HG02678 (cell line): ENCODE measurements at regions not wholly inside any gene's neighbourhood (a gene's known extent, or its start where the extent isn't known, plus 50 kb on each side); places are given as distances from the start of the nearest gene placed in this dataset.
"Not testable (repeated sequence)": the region's sequence is repeated elsewhere in the genome, so short reads cannot be mapped to it uniquely, and the experiment has no call there.

Experiments
- ATAC-seq: cut with Tn5 transposase; IDR thresholded peaks from one replicate; pipeline ENCODE4 v1.9.1; 2021; ENCODE audit warnings: mild to moderate bottlenecking, moderate library complexity; ENCODE audit not compliant: unreplicated experiment

DNA sequence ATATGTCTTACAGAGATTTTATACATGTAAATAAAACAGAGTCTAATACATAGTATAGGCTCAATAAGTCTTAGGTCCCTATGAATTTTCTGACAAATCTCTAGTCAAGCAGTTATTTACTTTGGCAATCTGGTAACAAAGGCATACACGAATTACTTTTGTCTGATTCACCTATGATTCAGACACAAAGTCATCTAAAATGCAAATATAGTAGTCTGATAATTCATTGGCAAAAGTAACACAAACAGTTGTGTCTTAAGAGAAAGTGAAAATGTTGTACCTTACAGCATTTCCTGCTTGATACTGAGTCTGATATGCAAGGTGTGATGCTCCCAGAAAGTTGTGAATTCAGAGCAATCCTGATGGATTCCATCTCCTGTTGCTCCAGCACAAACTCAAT, 209.4 kb upstream of the PRSS1 start:
- no peak for ATAC-seq

DNA sequence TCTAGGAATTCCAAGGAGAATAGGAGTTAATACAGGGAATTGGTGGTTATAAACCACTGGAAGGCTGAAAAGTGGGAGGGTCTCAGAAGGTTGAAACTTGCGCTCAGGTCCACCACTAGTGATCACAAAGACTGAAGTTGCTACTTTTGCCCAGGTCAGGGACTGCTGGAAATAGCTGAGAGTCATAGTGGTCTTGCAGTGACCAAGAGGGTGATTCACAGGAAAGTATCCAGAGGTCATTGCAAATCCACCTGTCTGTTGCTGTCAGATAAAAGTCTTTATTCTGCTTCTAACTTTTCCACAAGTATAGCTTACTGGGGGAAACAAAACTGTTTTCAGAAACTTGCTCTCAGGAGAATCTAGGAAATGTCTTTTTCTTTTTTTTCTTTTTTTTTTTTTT, 211.5 kb upstream of the PRSS1 start:
- no peak for ATAC-seq

DNA sequence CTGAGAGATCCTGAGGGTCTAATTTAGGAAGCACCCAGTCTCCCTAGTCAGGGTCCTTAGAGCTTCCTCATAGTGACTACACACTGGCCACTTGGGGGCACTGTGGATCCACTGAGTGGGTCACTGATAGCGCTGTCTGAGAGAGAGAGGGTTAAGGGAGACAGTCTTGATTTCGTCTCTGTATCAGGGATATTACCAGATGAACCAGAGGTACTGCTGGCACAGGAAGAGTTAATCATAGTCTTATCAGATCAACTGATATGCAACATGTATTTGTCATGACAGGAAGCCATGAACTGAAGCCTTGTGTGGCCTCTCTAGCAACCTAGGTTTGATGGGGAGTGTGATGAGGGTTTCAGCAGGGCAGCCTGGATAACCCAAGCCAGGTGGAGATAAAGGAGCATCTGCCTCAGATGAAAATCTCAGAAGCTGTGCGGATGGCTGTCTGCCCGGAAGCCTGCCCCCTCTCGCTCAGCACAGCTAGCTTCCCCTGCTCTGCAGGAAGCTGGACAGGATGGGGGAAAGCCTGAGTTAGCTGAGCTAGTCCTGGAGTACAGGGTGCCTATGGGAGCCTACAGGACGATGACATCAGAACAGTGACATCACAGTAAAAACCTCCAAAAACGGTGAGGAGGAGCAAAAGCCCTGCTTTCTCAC, 214.0 kb upstream of the PRSS1 start:
- ATAC-seq, result peak; percentile 95

DNA sequence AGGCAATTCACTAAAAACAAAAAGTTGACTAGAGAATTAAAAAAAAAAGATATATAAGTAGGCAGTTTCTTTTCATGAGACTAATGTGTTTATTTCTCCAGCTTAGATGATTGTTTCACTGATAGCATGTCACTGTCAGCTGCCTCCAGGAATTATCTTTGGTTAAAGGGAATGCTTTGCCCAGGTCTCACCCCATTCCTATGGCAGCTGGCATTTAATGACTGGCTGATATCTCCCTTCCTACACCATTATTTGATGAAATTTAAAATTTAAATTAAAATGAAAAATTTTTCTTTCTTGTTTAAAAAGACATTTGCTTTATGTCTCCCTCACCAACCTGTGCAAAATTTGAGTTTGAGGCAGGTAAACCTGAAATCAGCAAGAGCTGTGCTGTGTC, 214.5 kb upstream of the PRSS1 start:
- ATAC-seq, result no peak

DNA sequence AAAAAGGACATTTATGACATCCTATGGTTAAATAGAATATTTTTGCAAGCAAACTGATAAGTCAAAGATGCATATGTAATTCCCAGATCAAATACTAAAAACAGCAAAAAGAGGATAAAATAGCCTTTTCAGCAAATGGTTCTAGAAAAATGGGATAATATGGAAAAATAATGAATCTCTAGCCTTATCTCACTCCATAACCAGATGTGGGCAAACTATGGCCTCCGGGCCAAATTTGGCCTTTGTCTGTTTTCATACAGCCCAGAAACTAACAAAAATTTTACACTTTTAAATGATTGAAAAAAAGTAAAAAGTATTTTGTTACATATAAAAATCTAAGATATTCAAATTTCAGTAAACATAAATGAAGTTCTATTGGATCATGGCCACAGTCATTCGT, 215.4 kb upstream of the PRSS1 start:
- no peak for ATAC-seq

DNA sequence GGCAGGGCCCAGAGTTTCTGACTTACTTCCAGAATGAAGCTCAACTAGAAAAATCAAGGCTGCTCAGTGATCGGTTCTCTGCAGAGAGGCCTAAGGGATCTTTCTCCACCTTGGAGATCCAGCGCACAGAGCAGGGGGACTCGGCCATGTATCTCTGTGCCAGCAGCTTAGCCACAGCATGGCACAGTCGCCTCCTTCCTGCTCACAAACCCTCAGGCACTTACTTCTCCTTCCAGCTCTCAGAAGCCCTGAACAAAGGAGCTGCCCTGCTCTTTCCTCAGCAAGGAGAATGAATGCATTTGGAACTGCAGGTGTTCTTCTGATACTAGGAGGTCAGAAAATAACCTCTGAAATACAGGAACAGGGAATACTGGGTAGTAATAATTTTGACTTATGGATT, 219.7 kb upstream of the PRSS1 start:
- no peak for ATAC-seq

DNA sequence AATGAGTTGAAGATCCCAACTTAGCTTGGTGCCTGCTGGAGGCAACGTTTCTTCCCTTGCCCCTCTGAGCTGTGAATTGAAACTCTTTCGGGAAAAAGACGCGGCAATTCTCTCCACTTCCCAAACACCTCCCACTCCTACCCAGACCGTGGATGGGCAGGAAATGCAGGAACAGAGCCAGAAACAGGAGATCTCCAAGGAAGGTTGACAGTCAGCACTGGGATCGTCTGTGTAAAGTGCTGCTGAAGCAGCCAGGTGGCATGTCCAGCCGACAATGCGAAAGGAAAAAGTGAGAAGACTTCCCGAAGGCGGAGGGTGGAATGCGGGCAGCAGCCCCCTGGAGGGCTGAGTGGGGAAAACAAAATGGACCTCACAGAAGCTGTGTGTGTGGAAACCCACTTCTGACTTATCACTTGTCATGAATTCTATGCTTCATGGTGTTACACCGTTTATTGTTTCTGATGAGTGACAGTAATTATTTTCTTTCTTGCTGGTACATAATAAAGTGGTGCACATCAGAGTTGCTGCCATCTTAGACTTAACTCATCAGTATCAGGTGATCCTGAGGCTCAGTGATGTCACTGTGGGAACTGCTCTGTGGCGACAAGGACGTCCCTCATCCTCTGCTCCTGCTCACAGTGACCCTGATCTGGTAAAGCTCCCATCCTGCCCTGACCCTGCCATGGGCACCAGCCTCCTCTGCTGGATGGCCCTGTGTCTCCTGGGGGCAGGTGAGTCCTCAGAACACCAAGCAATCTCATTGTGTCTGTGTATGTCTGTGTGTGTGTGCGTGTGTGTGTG, 220.5 kb upstream of the PRSS1 start:
- ATAC-seq, result no peak

DNA sequence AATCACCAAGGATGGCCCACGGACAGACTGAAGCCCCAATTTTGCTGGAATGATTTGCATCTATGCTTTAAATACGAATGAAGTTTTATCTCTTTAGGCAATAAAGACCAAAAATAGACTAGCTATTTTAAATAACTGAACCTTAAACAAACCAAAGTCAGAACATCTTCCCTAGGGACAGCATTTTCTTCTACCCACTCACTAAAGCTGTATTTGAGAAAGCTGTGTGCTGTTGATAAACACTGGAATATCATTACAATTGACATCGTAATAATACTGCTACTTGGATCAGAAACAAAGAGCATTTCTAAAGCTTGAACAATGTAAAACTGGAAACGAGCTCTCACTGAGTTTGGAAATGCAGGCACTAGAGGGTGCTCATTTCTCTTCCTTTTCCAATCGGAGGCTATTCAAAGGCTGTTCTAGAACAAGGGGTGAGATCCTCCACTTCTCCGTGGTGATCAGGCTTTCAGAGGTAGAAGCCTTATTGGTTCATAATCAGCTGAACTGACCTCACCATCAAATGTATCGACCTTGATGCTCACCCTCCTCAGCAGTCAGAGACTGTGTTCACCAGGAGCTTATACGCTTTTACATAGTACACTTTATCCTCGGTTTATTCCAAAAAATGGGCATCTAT, 225.3 kb upstream of the PRSS1 start:
- no peak for ATAC-seq

DNA sequence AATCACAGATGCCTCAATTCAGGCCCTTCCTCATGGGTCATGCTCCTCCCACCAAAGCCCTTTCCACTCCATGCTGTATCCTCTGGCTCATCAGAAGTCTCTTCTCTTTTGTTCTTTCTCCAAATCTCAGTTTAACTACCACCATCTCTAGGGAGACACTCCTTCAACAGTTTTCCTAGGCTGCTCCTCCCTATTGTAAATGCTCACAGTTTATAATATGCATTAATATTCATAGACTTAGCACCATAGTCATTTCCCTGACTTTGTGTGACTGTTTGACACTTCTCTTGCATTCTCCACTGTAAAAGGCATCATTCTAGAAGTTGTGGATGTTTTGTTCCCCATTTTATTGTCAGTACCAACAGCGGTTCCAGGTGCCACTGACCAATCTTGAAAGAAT, 226.5 kb upstream of the PRSS1 start:
- ATAC-seq, result no peak

DNA sequence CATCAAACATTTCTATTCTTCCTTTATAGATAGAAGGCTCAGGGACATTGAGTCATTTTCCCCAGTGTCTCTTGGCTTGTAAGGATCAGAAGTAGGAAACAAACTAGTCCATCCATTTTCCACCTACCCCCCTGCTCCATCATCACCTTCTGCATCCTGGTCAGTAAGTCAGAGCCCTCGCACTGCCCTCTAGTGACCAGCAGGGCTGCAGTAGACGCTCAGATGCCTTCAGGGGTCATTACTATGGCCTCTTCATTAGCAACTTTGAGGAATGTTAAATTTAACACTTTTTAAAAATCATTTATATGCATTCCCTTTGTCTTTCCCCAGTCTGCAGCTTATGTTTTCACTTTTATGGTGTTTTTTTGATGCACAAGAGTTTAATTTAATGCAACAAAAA, 228.4 kb upstream of the PRSS1 start:
- not testable (repeated sequence) for ATAC-seq

DNA sequence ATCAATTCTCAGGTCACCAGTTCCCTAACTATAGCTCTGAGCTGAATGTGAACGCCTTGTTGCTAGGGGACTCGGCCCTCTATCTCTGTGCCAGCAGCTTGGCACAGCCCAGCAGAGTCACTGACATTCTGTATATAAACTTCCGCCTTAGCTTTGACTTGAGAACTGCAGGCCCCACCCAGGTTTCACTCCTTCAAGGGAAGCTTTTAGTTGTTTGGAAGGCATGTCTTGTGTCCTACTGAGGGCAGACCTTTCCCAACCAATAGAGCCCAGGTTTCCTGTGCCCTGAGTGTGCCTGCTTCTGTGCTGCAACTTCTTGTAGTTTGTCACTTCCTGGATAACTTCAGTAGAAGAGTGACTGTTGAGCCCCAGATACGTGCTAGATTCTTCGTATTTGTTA, 228.8 kb upstream of the PRSS1 start:
- not testable (repeated sequence) for ATAC-seq

DNA sequence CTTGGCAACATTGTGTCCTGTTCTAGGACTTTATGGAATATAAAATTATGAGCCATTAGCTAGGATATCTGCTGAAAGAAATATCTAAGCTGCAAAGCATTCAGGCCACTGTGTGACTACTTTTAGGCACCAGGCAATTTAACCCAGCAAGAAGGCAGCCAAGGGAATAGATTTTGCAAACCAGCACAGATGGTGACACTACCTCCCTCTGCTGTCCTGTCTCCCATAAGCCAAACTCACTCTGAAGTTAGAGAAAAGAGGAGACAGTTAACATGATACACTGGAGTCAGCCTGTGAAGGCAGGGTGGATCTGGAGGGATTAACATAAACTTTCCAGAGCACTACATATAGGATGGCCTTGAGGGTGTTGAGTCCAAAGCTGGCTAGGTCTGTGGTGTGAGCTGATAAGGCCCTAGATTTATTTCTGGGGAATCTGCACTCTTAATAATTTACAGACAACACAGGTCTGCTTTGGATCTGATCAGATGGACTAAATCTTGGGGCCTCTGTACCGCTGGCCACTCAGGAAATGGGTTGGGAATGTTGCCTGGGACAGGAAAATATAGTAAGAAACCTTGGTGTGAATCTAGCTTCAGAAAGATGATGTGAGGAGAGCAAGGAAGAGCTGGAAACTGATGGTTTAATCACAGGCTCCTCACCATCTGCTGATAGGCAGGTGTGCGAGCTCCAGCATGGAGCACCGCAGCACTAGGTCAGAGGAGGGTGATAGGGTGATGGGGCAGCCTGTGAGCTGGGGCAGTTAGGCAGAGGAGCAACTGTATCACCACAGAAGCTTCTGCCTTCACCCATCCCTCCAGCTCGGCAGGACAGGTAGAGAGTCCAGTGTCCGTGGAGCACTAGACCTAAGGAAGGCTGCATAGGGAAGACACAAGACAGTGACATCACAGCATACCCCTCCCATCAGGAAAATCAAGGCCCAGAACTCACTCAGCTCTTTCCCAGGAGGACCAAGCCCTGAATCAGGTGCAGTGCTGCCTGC, 229.9 kb upstream of the PRSS1 start:
- no peak for ATAC-seq

DNA sequence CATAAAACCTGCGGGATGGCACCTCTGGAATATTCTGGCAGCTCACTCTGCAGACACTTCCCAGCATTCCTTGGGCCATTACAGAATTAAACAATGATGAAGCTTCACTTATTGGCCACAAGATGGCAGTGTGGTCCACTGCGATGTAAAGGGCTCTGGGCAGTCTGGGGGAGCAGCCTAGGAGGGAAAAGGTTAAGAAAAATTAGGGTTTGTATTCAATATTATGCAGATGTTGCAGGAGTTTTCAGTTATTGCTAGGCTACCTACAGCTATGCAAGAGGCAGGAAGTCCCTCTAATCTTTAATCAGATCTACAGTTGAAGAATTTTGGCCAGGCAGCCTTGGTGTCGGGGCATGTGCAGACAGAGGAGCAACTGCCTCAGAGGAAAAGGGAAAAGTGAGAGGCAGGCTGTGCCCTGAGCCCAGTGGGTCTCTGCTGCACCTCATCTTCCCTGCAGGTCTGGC, 233.2 kb upstream of the PRSS1 start:
- peak; percentile 92 for ATAC-seq

DNA sequence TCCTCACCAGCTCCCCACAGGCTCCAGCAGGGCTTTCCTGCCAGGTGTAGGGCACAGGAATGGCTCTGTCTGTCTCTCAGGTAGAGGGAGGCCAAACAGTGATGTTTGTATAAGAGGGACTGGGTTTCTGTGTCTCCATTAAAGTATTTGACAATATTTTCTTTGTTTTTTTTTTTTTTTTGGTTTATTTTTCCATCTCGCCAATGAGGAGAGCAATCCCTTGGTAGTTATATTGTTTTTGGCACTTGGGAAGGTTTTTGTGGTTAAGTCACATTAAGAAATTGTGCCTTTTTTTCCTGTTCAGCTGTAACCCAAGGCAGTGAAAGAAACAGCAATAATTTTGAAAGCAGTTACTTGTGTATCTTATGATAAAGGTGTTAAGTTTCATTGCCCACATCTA, 234.6 kb upstream of the PRSS1 start:
- not testable (repeated sequence) for ATAC-seq

DNA sequence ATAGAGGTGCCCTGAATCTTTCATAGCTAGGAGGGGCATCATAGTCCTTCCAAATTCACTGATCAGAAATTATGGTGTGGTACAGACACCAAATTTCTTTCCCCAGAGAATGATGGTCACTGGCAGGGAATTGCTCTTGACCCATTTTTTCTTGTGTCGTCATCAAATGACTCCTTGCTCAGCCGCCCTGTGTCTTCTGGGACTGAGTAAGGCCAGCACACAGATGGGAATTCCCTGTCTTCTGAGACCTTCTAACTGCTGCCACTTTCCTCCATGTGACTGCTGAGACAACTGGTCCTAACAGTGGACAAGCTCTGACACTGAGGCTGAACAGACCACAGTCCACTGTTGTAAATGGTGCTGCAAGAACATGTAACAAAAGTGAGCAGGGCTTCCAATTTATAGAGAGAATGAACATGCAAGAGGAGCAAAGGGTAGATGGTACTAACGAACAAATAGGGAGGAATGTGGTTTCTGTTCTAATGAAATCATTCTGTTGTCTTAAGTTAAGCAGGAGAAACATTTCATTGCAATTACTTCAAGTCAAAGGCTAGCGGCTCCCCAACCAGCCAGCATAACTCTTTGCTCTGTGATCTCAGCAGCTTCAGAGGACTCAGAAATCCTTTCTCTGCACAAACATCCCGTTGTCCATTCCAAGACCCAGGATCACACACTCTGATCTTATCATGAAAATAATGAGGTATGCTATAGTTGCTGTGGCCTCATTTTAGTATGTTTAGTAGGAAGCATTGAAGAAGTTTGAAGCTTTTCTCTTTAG, 235.9 kb upstream of the PRSS1 start:
- ATAC-seq, result no peak

DNA sequence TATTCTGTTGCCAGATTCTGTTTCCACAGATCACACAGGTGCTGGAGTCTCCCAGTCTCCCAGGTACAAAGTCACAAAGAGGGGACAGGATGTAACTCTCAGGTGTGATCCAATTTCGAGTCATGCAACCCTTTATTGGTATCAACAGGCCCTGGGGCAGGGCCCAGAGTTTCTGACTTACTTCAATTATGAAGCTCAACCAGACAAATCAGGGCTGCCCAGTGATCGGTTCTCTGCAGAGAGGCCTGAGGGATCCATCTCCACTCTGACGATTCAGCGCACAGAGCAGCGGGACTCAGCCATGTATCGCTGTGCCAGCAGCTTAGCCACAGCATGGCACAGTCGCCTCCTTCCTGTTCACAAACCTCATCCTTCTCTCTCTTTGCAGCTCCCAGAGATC, 237.5 kb upstream of the PRSS1 start:
- no peak for ATAC-seq

DNA sequence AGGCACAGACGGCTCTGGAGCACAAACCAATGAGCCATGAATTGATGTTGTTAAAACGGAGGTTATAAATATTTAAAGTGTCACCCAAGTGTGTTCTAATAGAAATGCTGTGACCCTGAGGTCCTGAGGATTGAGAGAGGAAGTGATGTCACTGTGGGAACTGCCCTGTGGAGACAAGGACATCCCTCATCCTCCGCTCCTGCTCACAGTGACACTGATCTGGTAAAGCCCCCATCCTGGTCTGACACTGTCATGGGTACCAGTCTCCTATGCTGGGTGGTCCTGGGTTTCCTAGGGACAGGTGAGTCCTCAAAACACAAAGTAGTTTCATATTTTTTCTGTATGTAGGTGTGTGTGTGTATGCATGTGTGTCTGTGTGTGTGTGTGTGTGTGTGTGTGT, 237.9 kb upstream of the PRSS1 start:
- ATAC-seq, result no peak

DNA sequence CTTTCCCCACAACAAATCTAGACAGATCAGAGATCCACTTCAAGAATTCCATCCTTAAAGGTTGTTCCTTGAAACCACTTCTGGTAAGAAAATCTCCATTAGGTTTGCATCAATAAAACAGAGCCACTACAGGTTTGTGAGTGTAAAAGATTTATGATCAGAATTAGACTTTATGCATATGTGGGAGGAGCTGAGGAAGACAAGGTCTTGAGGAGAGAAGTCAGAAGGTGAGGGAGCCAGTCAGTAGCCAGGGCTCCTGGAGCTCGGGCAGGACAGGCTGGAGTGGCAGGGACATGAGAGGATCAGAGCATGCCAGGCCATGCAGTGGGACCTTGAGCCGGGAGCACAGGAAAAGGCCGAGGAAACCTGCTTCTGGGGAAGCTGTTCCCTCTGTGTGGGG, 240.0 kb upstream of the PRSS1 start:
- not testable (repeated sequence) for ATAC-seq

DNA sequence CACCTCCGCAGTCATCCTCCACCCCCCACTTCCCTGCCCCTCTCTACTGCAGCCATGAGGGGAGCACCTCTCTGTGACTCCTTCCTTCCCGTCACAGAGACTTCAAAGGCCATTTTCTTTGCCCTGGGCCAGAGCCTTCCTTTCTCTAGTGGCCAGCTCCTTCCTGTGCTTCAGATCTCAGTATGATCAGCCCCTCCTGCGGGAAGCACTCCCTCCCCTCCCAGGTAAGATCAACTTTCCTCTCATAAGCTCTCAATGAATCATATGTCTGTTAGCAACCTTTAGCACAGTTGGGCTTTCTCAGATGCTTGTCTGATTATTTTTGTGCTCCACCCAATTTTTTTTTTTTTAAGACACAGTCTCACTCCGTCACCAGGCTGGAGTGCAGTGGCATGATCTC, 241.0 kb upstream of the PRSS1 start:
- no peak for ATAC-seq

DNA sequence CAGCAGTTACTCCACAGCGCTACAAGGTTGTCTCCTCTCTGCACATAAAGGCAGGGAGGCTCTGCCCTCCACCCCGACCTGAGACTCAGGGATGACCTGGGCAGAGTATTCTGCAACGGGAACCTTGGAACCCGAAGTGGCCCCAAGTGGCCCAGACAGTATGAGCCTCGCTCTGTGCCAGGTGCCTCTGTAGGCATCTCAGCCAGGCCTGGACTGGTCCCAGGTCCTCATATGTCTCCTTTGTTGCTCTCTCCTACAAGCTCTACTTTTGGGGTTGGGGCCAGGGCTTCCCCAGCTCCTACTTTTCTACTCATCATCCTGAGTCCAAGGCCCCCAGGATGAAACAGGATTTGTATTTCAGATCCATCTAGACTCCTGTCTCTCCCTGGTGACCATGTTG, 241.5 kb upstream of the PRSS1 start:
- no peak for ATAC-seq
